ENCODE measurements at regions not wholly inside any gene's neighbourhood (a gene's known extent, or its start where the extent isn't known, plus 50 kb on each side); places are given as distances from the start of the nearest gene placed in this dataset.

DNA sequence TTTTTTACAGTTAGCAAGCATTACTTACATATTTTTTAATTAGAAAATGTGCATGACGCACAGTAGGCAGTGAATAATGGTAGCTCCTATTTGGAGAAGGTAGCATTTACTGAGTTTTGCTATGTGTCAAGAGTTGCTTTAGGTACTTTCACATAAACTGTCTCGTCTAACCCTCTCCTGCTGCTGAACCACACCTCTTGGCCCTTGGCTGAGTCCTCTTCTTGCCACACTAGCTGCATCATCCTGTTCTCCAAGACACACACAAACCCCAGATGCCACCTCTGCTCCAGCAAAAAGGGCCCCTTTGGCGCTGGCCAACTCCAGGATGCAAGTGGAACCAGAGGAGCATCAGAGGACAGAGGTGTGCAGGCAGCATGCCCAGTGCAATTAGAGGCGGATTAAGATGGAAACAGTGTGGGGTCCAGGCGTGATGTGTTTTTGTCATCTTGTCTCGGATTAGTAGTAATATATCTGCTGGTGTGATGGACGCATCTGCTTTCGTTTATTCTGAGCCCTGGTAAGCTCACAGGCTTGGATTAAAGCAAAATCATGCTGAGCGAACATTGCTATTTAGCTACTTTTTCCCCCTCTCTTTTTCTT is 367.0 kb upstream of the CADM1 start:
- TF ChIP-seq ZBTB7A (IDR thresholded peaks at IDR 0.05; ENCODE audit: low read depth) (no peak), TCF12 (IDR thresholded peaks at IDR 0.05; ENCODE audit: low read depth) (no peak), EP300 (IDR thresholded peaks at IDR 0.05; ENCODE audit: borderline replicate concordance) (no peak), TEAD4 (IDR thresholded peaks at IDR 0.05) (no peak), YY1 (IDR thresholded peaks at IDR 0.05; ENCODE audit: low read depth) (no peak), FOXM1 (IDR thresholded peaks at IDR 0.05; ENCODE audit: borderline replicate concordance, low read depth) (no peak), CEBPB (IDR thresholded peaks at IDR 0.05) (no peak), REST (IDR thresholded peaks at IDR 0.05; ENCODE audit: low read depth) (no peak), RAD21 (IDR thresholded peaks at IDR 0.05; ENCODE audit: low read depth) (no peak), NFIC (IDR thresholded peaks at IDR 0.05) (no peak), EGR1 (IDR thresholded peaks at IDR 0.05) (no peak), TAF1 (IDR thresholded peaks at IDR 0.05; ENCODE audit: low read depth) (no peak), CREB1 (IDR thresholded peaks at IDR 0.05; ENCODE audit: low read depth) (no peak), MAX (IDR thresholded peaks at IDR 0.05) (no peak)
- TF ChIP-seq, protein P1, sequence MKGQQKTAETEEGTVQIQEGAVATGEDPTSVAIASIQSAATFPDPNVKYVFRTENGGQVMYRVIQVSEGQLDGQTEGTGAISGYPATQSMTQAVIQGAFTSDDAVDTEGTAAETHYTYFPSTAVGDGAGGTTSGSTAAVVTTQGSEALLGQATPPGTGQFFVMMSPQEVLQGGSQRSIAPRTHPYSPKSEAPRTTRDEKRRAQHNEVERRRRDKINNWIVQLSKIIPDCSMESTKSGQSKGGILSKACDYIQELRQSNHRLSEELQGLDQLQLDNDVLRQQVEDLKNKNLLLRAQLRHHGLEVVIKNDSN (IDR thresholded peaks at IDR 0.05) = no peak

GRCh38 chr11:115869780-115870431 is 365.7 kb upstream of the CADM1 start:
- TF ChIP-seq REST (IDR thresholded peaks at IDR 0.05; ENCODE audit: low read depth) (no peak), EP300 (IDR thresholded peaks at IDR 0.05; ENCODE audit: borderline replicate concordance) (no peak), RAD21 (IDR thresholded peaks at IDR 0.05; ENCODE audit: low read depth) (no peak), FOXM1 (IDR thresholded peaks at IDR 0.05; ENCODE audit: borderline replicate concordance, low read depth) (no peak), TCF12 (IDR thresholded peaks at IDR 0.05; ENCODE audit: low read depth) (no peak)

- TF ChIP-seq YY1 (IDR thresholded peaks at IDR 0.05; ENCODE audit: low read depth) (no peak), NFIC (IDR thresholded peaks at IDR 0.05) (no peak), RAD21 (IDR thresholded peaks at IDR 0.05; ENCODE audit: low read depth) (no peak), MAX (IDR thresholded peaks at IDR 0.05) (no peak)
- TF ChIP-seq, protein P1 (IDR thresholded peaks at IDR 0.05) = no peak
Observed at GRCh38 chr11:115869131-115869530, 364.9 kb upstream of the CADM1 start.

DNA sequence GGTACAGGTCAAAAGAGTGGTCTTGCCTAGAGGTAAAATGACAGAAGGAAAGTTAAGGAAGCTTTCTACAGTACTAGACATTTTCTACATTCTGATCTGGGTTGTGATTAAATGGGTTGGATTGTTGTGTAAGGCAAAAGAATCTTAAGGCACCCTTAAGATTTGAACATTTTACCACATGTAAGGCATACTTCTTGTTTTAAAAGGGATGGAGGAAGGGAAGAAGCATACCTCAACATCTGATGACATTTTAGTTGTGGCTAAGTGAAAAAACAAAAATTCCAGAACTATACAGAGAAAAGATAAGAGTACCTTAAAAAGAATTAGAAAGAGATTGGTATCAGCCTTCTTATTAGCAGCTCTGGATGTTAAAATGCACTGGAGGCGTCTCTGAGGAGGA is 356.0 kb upstream of the CADM1 start:
- TF ChIP-seq REST (IDR thresholded peaks at IDR 0.05; ENCODE audit: low read depth) = no peak
- TF ChIP-seq EGR1 (IDR thresholded peaks at IDR 0.05) = no peak
- TF ChIP-seq NFIC (IDR thresholded peaks at IDR 0.05) = no peak
- no peak for TF ChIP-seq EP300 (IDR thresholded peaks at IDR 0.05; ENCODE audit: borderline replicate concordance)
- TF ChIP-seq YY1 (IDR thresholded peaks at IDR 0.05; ENCODE audit: low read depth) = no peak
- no peak for TF ChIP-seq TAF1 (IDR thresholded peaks at IDR 0.05; ENCODE audit: low read depth)
- no peak for TF ChIP-seq TCF12 (IDR thresholded peaks at IDR 0.05; ENCODE audit: low read depth)
- no peak for TF ChIP-seq TEAD4 (IDR thresholded peaks at IDR 0.05)
- TF ChIP-seq ZBTB7A (IDR thresholded peaks at IDR 0.05; ENCODE audit: low read depth) = no peak
- TF ChIP-seq, protein P1 (IDR thresholded peaks at IDR 0.05) = no peak
- TF ChIP-seq FOXM1 (IDR thresholded peaks at IDR 0.05; ENCODE audit: borderline replicate concordance, low read depth) = no peak
- no peak for TF ChIP-seq CEBPB (IDR thresholded peaks at IDR 0.05)
- no peak for TF ChIP-seq MAX (IDR thresholded peaks at IDR 0.05)
- TF ChIP-seq CREB1 (IDR thresholded peaks at IDR 0.05; ENCODE audit: low read depth) = no peak
- no peak for TF ChIP-seq RAD21 (IDR thresholded peaks at IDR 0.05; ENCODE audit: low read depth)

Measured in Ishikawa (cell line).